Endothelial cell of umbilical vein (primary cell): ENCODE measurements at regions not wholly inside any gene's neighbourhood (a gene's known extent, or its start where the extent isn't known, plus 50 kb on each side); places are given as distances from the start of the nearest gene placed in this dataset.

Source experiments
- BruUV-seq: library from RNA; stranded (reverse); fragments of 400-500 nt; replicated peaks from 2 replicates; lab custom pipeline; 2021; lab: Mats Ljungman, UMichigan
- CTCF ChIA-PET: fragments of 300-600, 350-600 bp; sonication (Branson Sonifier 250); formaldehyde crosslinking; loops from one replicate; lab custom pipeline; 2021; ENCODE audit warnings: antibody characterized with exemption, inconsistent platforms; lab: Charles Lee
- POLR2A ChIA-PET: fragments of 300-600, 350-600 bp; sonication (Branson Sonifier 250); formaldehyde crosslinking; loops from one replicate; lab custom pipeline; 2021; ENCODE audit warnings: antibody characterized with exemption, inconsistent platforms; lab: Charles Lee
- DNase-seq: peaks from one replicate; pipeline ENCODE4 v3.0.0-alpha.2; 2011; ENCODE audit warnings: low read depth, low spot score
- FAIRE-seq: peaks from 2 replicates; lab custom pipeline; 2011; peaks lifted over from hg19 to GRCh38; lab: Jason Lieb, UNC
- H2AFZ ChIP-seq: 2 replicates; pipeline ENCODE4 v1.6.0; 2012; ENCODE audit warnings: low read depth, low read length, control low read depth, inconsistent platforms
- H3K27ac ChIP-seq: 2 replicates; pipeline ENCODE4 v1.5.1; 2011; ENCODE audit warnings: low read depth, mild to moderate bottlenecking, control low read depth, low read length, moderate library complexity; ENCODE audit not compliant: insufficient read depth
- H3K27me3 ChIP-seq, 2 experiments: 2 replicates each; pipeline versions ENCODE4 v1.6.0 to v1.6.1; 2011; ENCODE audit warnings: low read length in 2 of 2, mixed read lengths in 1 of 2; ENCODE audit not compliant: control insufficient read depth in 2 of 2, insufficient read depth in 2 of 2
- H3K36me3 ChIP-seq, 2 experiments: 2 replicates in 1 of 2; 3 replicates in 1 of 2; pipeline ENCODE4 v1.5.1; 2011; ENCODE audit warnings: low read length in 2 of 2, mild to moderate bottlenecking in 1 of 2, moderate library complexity in 1 of 2; ENCODE audit not compliant: control insufficient read depth in 2 of 2, insufficient read depth in 2 of 2; ENCODE audit errors: extremely low read depth in 1 of 2
- H3K4me1 ChIP-seq: 3 replicates; pipeline ENCODE4 v1.5.1; 2011; ENCODE audit warnings: mild to moderate bottlenecking, low read length; ENCODE audit not compliant: control insufficient read depth, insufficient read depth; ENCODE audit errors: extremely low read depth
- H3K4me2 ChIP-seq: 2 replicates; pipeline ENCODE4 v1.6.1; 2011; ENCODE audit warnings: low read length, control low read depth, mixed read lengths; ENCODE audit not compliant: insufficient read depth
- H3K4me3 ChIP-seq, 3 experiments: fragments of 200-600 bp in 1 of 3; sonication (generic), shearing (Covaris generic) in 1 of 3; replicated peaks in 1 of 3; 2 replicates each; pipeline ENCODE4 v1.5.1; 2011 to 2016; ENCODE audit warnings: control low read depth in 3 of 3, low read length in 3 of 3, mild to moderate bottlenecking in 2 of 3, inconsistent platforms in 1 of 3, low read depth in 1 of 3, moderate library complexity in 1 of 3; ENCODE audit not compliant: insufficient read depth in 1 of 3
- H3K79me2 ChIP-seq: 2 replicates; pipeline ENCODE4 v1.6.0; 2012; ENCODE audit warnings: low read length, inconsistent platforms; ENCODE audit not compliant: control insufficient read depth, insufficient read depth
- H3K9ac ChIP-seq: replicated peaks from 2 replicates; pipeline ENCODE3; 2011; ENCODE audit warnings: low read length, control low read depth; ENCODE audit not compliant: insufficient read depth; ENCODE audit errors: extremely low read depth
- H3K9me1 ChIP-seq: replicated peaks from 3 replicates; pipeline ENCODE4 v1.6.0; 2011; ENCODE audit warnings: mild to moderate bottlenecking, low read length; ENCODE audit not compliant: control insufficient read depth, insufficient read depth; ENCODE audit errors: extremely low read depth
- H3K9me3 ChIP-seq: replicated peaks from 2 replicates; pipeline ENCODE4 v1.5.1; 2012; ENCODE audit warnings: low read length, inconsistent platforms; ENCODE audit not compliant: control insufficient read depth, insufficient read depth
- H4K20me1 ChIP-seq: replicated peaks from 2 replicates; pipeline ENCODE3; 2011; ENCODE audit warnings: mild to moderate bottlenecking, low read length; ENCODE audit not compliant: control insufficient read depth, insufficient read depth; ENCODE audit errors: extremely low read depth
- CTCF ChIP-seq, 2 donors: IDR thresholded peaks; 1 replicate in 1 of 2; 2 replicates in 1 of 2; pipeline ENCODE4 v1.5.1; 2011; ENCODE audit warnings: low read length in 2 of 2, mild to moderate bottlenecking in 2 of 2, moderate library complexity in 2 of 2, control low read depth in 1 of 2, inconsistent platforms in 1 of 2, low read depth in 1 of 2; ENCODE audit not compliant: insufficient read depth in 1 of 2; ENCODE audit errors: extremely low read depth in 1 of 2
- EZH2 ChIP-seq: IDR thresholded peaks from 2 replicates; pipeline ENCODE4 v1.6.1; 2012; ENCODE audit warnings: borderline replicate concordance, low read depth, mild to moderate bottlenecking, moderate library complexity, low read length, inconsistent platforms; ENCODE audit not compliant: severe bottlenecking
- FOS ChIP-seq: IDR thresholded peaks from 2 replicates; pipeline ENCODE4 v1.6.1; 2011; ENCODE audit warnings: mild to moderate bottlenecking, low read length, moderate library complexity, borderline replicate concordance; ENCODE audit not compliant: insufficient read depth
- GATA2 ChIP-seq: IDR thresholded peaks from 2 replicates; pipeline ENCODE4 v1.7.0; 2011; ENCODE audit warnings: low read depth, mild to moderate bottlenecking, moderate library complexity, mixed read lengths, low read length; ENCODE audit not compliant: insufficient read length, insufficient read depth
- JUN ChIP-seq: IDR thresholded peaks from 2 replicates; pipeline ENCODE4 v1.6.1; 2011; ENCODE audit warnings: borderline replicate concordance, low read depth; ENCODE audit not compliant: insufficient read length, insufficient read depth
- MAX ChIP-seq: IDR thresholded peaks from 2 replicates; pipeline ENCODE4 v1.6.1; 2011; ENCODE audit not compliant: insufficient read depth, insufficient read length
- MYC ChIP-seq: IDR thresholded peaks from one replicate; pipeline ENCODE4 v1.6.1; 2011; ENCODE audit warnings: mild to moderate bottlenecking, low read depth, low read length
- POLR2A ChIP-seq: IDR thresholded peaks from 2 replicates; pipeline ENCODE4 v1.6.1; 2012; ENCODE audit warnings: low read depth, mild to moderate bottlenecking, control low read depth, low read length
- POLR2AphosphoS5 ChIP-seq: IDR thresholded peaks from 2 replicates; pipeline ENCODE4 v1.6.1; 2012; ENCODE audit warnings: low read depth, mild to moderate bottlenecking, control low read depth, low read length, moderate library complexity; ENCODE audit not compliant: insufficient read depth
- dilution Hi-C: fragments of 300-500 bp; cut with MboI; formaldehyde crosslinking; loops from one replicate; pipeline ENCODE4 v1.15.0; 2019; ENCODE audit warnings: low sequenced_read_pairs; ENCODE audit not compliant: extremely low pct_ligation_motif_present
- intact Hi-C: fragments of 100-400 bp; cut with micrococcal nuclease; formaldehyde crosslinking; loops from one replicate; pipeline ENCODE4 v1.10.0; 2022

- no peaks in the 10 kb centered on the region for H4K20me1 ChIP-seq
- no peaks in the 10 kb centered on the region for H3K9me1 ChIP-seq
- H3K79me2 ChIP-seq = no peaks in the 10 kb centered on the region
- intact Hi-C loops (no loop called here), dilution Hi-C loops (no loop called here)
- H3K4me2 ChIP-seq = no peak overlapping the region
- no peak overlapping the region for H3K4me3 ChIP-seq
- no peak for TF ChIP-seq POLR2AphosphoS5
- H3K27me3 ChIP-seq = peaks cover 0 to 2% of the 10 kb centered on the region in 2 experiments
- no peaks in the 10 kb centered on the region for H3K36me3 ChIP-seq
- no peak overlapping the region for H3K9ac ChIP-seq
- FAIRE-seq (no peak), DNase-seq (no peak)
- no peaks in the 10 kb centered on the region for H3K4me1 ChIP-seq
- no peak overlapping the region for H3K27ac ChIP-seq
- H2AFZ ChIP-seq = no peak overlapping the region
- no TSS peak for BruUV-seq
- CTCF ChIA-PET = no interaction called here
- POLR2A ChIA-PET = no interaction called here
- H3K9me3 ChIP-seq = no peaks in the 10 kb centered on the region
Measured at GRCh38 chr4:149952101-149952500, 126.1 kb upstream of the DCLK2 start.

- H4K20me1 ChIP-seq = no peaks in the 10 kb centered on the region
- H3K79me2 ChIP-seq = no peaks in the 10 kb centered on the region
- DNase-seq (no peak), FAIRE-seq (no peak)
- H3K27me3 ChIP-seq = peaks cover 0 to 2% of the 10 kb centered on the region in 2 experiments
- no peak overlapping the region for H3K4me3 ChIP-seq
- CTCF ChIA-PET = no interaction called here
- no peak overlapping the region for H3K27ac ChIP-seq
- intact Hi-C loops (no loop called here), dilution Hi-C loops (no loop called here)
- no peak overlapping the region for H2AFZ ChIP-seq
- TF ChIP-seq MAX = no peak
- no peak for TF ChIP-seq EZH2
- no peak for TF ChIP-seq POLR2A
- TF ChIP-seq GATA2 = no peak
- TF ChIP-seq FOS = no peak
- TF ChIP-seq JUN = no peak
- no peak for TF ChIP-seq MYC
- no peak for TF ChIP-seq CTCF (IDR thresholded peaks at IDR 0.05; ENCODE audit: extremely low read depth in 1 of 2, insufficient read depth in 1 of 2, low read depth in 1 of 2, low read length in 2 of 2)
- TF ChIP-seq POLR2AphosphoS5 = no peak
- H3K4me2 ChIP-seq = no peak overlapping the region
- POLR2A ChIA-PET = no interaction called here
- no peaks in the 10 kb centered on the region for H3K36me3 ChIP-seq
- BruUV-seq = no TSS peak
- H3K9me1 ChIP-seq = no peaks in the 10 kb centered on the region
- H3K9me3 ChIP-seq = no peaks in the 10 kb centered on the region
- no peaks in the 10 kb centered on the region for H3K4me1 ChIP-seq
- H3K9ac ChIP-seq = no peak overlapping the region
Measured at GRCh38 chr4:149952716-149953115, 125.5 kb upstream of the DCLK2 start.
